Hepatocyte (in vitro differentiated cells): ENCODE measurements at regions not wholly inside any gene's neighbourhood (a gene's known extent, or its start where the extent isn't known, plus 50 kb on each side); places are given as distances from the start of the nearest gene placed in this dataset.
"Not testable (repeated sequence)": the region's sequence is repeated elsewhere in the genome, so short reads cannot be mapped to it uniquely, and the experiment has no call there.

Experiments used
- DNase-seq: peaks from one replicate; pipeline ENCODE4 v3.0.0-alpha.2; 2016; ENCODE audit warnings: low spot score
- H2AFZ ChIP-seq: fragments of 200-600 bp; sonication (generic); 2 replicates; pipeline ENCODE4 v1.6.0; 2016; ENCODE audit warnings: antibody characterized with exemption, mild to moderate bottlenecking
- H3K27ac ChIP-seq: fragments of 200-600 bp; sonication (generic); 2 replicates; pipeline ENCODE4 v1.5.1; 2016; ENCODE audit warnings: mild to moderate bottlenecking
- H3K27me3 ChIP-seq: fragments of 200-600 bp; sonication (generic); 2 replicates; pipeline ENCODE4 v1.6.1; 2016
- H3K36me3 ChIP-seq: fragments of 200-600 bp; sonication (generic); replicated peaks from 2 replicates; pipeline ENCODE4 v1.5.1; 2016; ENCODE audit warnings: low read depth; ENCODE audit not compliant: insufficient read depth
- H3K4me1 ChIP-seq: fragments of 200-600 bp; sonication (generic); 2 replicates; pipeline ENCODE4 v1.5.1; 2016; ENCODE audit warnings: mild to moderate bottlenecking, moderate library complexity; ENCODE audit not compliant: insufficient read depth
- H3K4me2 ChIP-seq: fragments of 200-600 bp; sonication (generic); 2 replicates; pipeline ENCODE4 v1.6.0; 2016
- H3K4me3 ChIP-seq: fragments of 200-600 bp; sonication (generic); 2 replicates; pipeline ENCODE4 v1.5.1; 2016; ENCODE audit warnings: mild to moderate bottlenecking
- H3K79me2 ChIP-seq: fragments of 200-600 bp; sonication (generic); 2 replicates; pipeline ENCODE4 v1.6.0; 2017; ENCODE audit warnings: mild to moderate bottlenecking
- H3K9me2 ChIP-seq: fragments of 200-600 bp; sonication (generic); replicated peaks from 2 replicates; pipeline ENCODE4 v1.6.0; 2017; ENCODE audit warnings: mild to moderate bottlenecking; ENCODE audit not compliant: insufficient read depth
- H3K9me3 ChIP-seq: fragments of 200-600 bp; sonication (generic); 2 replicates; pipeline ENCODE4 v1.5.1; 2016; ENCODE audit warnings: low read depth, mild to moderate bottlenecking
- H4K20me1 ChIP-seq: fragments of 200-600 bp; sonication (generic); 2 replicates; pipeline ENCODE4 v1.6.0; 2016; ENCODE audit warnings: mild to moderate bottlenecking; ENCODE audit not compliant: insufficient read depth, poor library complexity, severe bottlenecking
- CTCF ChIP-seq: fragments of 200-600 bp; sonication (generic); IDR thresholded peaks from 2 replicates; pipeline ENCODE4 v1.5.1; 2016; ENCODE audit warnings: antibody characterized with exemption, mild to moderate bottlenecking; ENCODE audit not compliant: poor library complexity
- EZH2 ChIP-seq: fragments of 200-600 bp; sonication (generic); IDR thresholded peaks from 2 replicates; pipeline ENCODE4 v1.6.1; 2016; ENCODE audit warnings: antibody characterized with exemption, mild to moderate bottlenecking, borderline replicate concordance
- EZH2phosphoT487 ChIP-seq: fragments of 200-600 bp; sonication (generic); IDR thresholded peaks from one replicate; pipeline ENCODE4 v1.6.1; 2018; ENCODE audit warnings: antibody characterized with exemption, mild to moderate bottlenecking, low read depth, moderate library complexity; ENCODE audit not compliant: unreplicated experiment, severe bottlenecking
- WGBS: methylation state at CpG from one replicate; pipeline ENCODE4 v1.1.6; 2016; ENCODE audit warnings: low lambda C conversion rate; ENCODE audit errors: missing lambda C conversion rate; 5-methylcytosine and 5-hydroxymethylcytosine counted together

- Histone ChIP-seq H3K4me3 (no peak overlapping the region), H3K9me2 (no peaks in the 10 kb centered on the region), H4K20me1 (no peaks in the 10 kb centered on the region), H3K27ac (no peak overlapping the region), H3K79me2 (no peaks in the 10 kb centered on the region), H3K4me1 (no peaks in the 10 kb centered on the region), H3K27me3 (no peaks in the 10 kb centered on the region), H3K4me2 (no peak overlapping the region), H3K9me3 (no peaks in the 10 kb centered on the region), H2AFZ (no peak overlapping the region), H3K36me3 (no peaks in the 10 kb centered on the region)
- DNase-seq, result no peak
- TF ChIP-seq CTCF, result no peak
- WGBS, result 78% methylated on average over 2 of the region's 2 CpGs
Observed at GRCh38 chr12:105470601-105471000, 140.1 kb downstream of the C12orf75 start.

GRCh38 chr12:105474672-105475071 is 144.2 kb downstream of the C12orf75 start:
- Histone ChIP-seq H3K79me2 (no peaks in the 10 kb centered on the region), H3K4me2 (no peak overlapping the region), H3K4me3 (no peak overlapping the region), H3K4me1 (no peaks in the 10 kb centered on the region), H3K36me3 (no peaks in the 10 kb centered on the region), H3K9me3 (no peaks in the 10 kb centered on the region), H3K27ac (no peak overlapping the region), H3K27me3 (no peaks in the 10 kb centered on the region), H4K20me1 (no peaks in the 10 kb centered on the region), H2AFZ (no peak overlapping the region), H3K9me2 (no peaks in the 10 kb centered on the region)
- TF ChIP-seq CTCF (no peak), EZH2 (no peak), EZH2phosphoT487 (no peak)
- WGBS, result 88% methylated on average over 4 of the region's 4 CpGs
- DNase-seq, result no peak

- no peak overlapping the region for H3K4me2 ChIP-seq
- no peaks in the 10 kb centered on the region for H3K4me1 ChIP-seq
- H2AFZ ChIP-seq, result no peak overlapping the region
- no peak overlapping the region for H3K4me3 ChIP-seq
- H3K79me2 ChIP-seq, result no peaks in the 10 kb centered on the region
- DNase-seq, result no peak
- no peaks in the 10 kb centered on the region for H3K36me3 ChIP-seq
- H3K9me2 ChIP-seq, result no peaks in the 10 kb centered on the region
- no peaks in the 10 kb centered on the region for H4K20me1 ChIP-seq
- no peaks in the 10 kb centered on the region for H3K9me3 ChIP-seq
- H3K27me3 ChIP-seq, result no peaks in the 10 kb centered on the region
- no peak for TF ChIP-seq EZH2phosphoT487
- TF ChIP-seq CTCF, result no peak
- no peak for TF ChIP-seq EZH2
- WGBS, result 36% methylated on average over 2 of the region's 2 CpGs
- H3K27ac ChIP-seq, result no peak overlapping the region
Observed at GRCh38 chr12:105476616-105477015, 146.1 kb downstream of the C12orf75 start.

GRCh38 chr12:105477873-105478272 is 147.4 kb downstream of the C12orf75 start:
- no peak overlapping the region for H2AFZ ChIP-seq
- no peak for DNase-seq
- WGBS, result 67% methylated on average over 6 of the region's 6 CpGs
- H3K27ac ChIP-seq, result no peak overlapping the region
- no peak overlapping the region for H3K4me2 ChIP-seq
- no peaks in the 10 kb centered on the region for H3K27me3 ChIP-seq
- no peaks in the 10 kb centered on the region for H3K9me3 ChIP-seq
- TF ChIP-seq EZH2phosphoT487, result no peak
- no peak for TF ChIP-seq EZH2
- no peak for TF ChIP-seq CTCF
- H3K4me1 ChIP-seq, result no peaks in the 10 kb centered on the region
- no peaks in the 10 kb centered on the region for H4K20me1 ChIP-seq
- H3K36me3 ChIP-seq, result no peaks in the 10 kb centered on the region
- H3K79me2 ChIP-seq, result no peaks in the 10 kb centered on the region
- no peak overlapping the region for H3K4me3 ChIP-seq
- H3K9me2 ChIP-seq, result no peaks in the 10 kb centered on the region

- 77% methylated on average over 9 of the region's 9 CpGs for WGBS
- not testable (repeated sequence) for H4K20me1 ChIP-seq, H3K36me3 ChIP-seq, H3K4me2 ChIP-seq, H3K4me1 ChIP-seq, H3K9me3 ChIP-seq, H3K9me2 ChIP-seq, H3K27me3 ChIP-seq, H2AFZ ChIP-seq, H3K79me2 ChIP-seq, H3K27ac ChIP-seq, DNase-seq, H3K4me3 ChIP-seq
Observed at GRCh38 chr12:105478788-105479187, 148.3 kb downstream of the C12orf75 start.
